HG02870 (cell line): ENCODE measurements at regions not wholly inside any gene's neighbourhood (a gene's known extent, or its start where the extent isn't known, plus 50 kb on each side); places are given as distances from the start of the nearest gene placed in this dataset.

Source experiments
- ATAC-seq: cut with Tn5 transposase; IDR thresholded peaks from one replicate; pipeline ENCODE4 v1.9.1; 2021; ENCODE audit warnings: mild to moderate bottlenecking, moderate library complexity; ENCODE audit not compliant: unreplicated experiment

DNA sequence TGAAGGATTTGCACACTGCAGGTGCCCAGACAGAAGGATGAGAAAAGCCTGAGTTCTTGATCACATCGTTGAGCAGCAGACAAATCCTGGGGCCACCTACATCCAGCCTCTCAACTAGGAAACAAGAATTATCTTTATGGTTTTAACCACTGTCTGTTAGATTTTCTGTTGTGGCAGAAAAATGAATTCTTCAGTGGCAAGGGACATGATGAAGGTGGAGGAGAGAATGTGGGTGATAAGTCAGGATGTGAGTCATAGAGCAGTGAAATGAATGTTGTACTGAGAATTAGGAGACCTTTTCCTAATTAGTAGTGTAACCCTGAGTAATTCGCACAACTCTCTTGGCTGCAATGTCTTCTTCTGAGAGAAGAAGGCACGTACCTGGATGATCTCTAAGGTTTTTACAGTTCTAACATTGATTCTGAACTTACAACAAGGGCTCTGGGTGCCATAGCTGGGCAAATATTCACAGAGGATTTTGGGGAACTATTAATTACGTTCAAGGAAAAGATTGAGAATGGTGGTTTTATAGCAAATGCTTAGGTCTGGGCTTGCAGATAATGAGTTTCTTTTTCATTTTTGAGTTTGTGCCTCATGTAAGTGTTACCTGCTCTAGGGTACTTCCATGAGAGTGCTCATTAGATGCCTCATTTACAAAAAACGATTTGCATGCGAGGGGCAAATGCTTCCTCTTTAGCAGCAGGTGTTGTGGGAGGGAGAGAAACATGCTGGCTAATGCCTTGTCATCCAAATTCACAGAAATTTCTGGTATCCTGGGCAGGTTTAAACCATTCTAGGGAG is 111.0 kb upstream of the KL start:
- ATAC-seq, result peak; percentile 79

- ATAC-seq, result peak; percentile 14
Observed at GRCh38 chr13:32905864-32906180, 110.4 kb upstream of the KL start.

DNA sequence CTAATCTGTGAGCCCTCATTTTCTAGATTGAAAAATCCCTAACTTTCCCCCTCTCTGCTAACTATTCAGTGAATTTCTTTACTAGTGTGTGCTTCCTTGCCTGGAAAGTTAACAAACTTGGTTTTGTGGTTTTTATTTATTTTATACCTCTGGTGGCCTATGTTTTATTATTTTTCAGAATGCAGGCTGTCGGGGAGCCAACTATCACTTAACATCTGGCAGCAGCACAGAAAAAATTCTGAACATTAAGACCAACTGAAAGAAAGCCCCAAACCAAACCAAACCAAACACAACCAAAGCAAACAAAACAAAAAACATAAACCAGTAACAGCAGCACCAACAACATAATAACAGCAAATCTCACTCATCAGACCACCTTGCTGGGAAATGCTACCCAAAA is 109.0 kb upstream of the KL start:
- no peak for ATAC-seq

DNA sequence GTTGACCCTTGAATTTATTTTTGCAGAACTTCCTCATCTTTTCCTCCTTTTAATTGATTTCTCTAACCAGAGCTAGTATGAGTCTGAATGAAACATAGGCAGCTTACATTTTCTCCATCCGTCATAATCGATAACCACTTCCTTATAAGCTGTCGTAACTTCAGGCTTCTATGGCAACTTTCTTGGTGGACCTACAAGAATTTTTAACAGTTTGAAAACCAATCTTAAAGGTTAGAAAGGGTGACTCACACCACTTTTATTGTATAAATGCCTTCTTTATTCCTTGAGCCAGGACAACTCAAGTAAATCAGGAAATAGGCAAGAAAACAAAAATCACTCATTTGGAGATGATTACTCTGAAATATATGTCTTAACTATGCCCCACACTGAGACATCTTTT is 105.7 kb upstream of the KL start:
- ATAC-seq, result no peak

DNA sequence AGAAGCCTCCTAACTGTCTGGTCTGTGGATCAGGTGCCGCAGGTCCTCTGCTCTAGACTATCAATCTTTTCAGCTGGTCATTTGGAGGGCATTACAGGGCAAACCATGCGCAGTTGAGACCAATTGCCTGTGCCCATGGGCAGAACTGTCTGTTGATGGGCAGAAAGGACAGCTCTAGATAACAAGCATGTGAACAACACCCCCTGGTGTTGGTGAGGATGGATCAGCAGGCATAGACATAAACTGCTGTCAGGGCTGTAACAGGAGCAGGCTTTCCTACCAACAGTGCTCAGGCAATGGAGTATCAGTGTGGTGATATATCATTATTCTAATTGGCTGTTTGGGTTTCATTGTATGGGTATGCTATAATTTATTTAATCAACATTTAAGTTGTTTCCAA is 104.7 kb upstream of the KL start:
- ATAC-seq, result peak; percentile 89

DNA sequence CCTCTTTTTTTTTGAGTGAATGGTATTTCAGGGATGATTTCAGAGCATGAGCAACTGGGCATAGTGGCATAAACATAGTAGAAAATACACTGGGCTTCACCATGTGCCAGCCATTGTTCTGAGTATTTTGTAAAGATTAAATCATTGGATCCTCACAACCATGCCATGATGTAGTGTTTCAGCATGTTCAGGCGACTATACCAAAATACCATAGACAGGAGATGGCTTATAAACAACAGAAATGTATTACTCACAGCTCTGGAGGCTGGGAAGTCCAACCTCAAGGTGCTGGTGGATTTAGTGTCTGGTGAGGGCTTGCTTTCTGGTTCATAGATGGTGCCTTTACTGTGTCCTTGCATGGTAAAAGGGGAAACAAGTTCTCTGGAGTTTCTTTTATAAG is 101.5 kb upstream of the KL start:
- ATAC-seq, result no peak

DNA sequence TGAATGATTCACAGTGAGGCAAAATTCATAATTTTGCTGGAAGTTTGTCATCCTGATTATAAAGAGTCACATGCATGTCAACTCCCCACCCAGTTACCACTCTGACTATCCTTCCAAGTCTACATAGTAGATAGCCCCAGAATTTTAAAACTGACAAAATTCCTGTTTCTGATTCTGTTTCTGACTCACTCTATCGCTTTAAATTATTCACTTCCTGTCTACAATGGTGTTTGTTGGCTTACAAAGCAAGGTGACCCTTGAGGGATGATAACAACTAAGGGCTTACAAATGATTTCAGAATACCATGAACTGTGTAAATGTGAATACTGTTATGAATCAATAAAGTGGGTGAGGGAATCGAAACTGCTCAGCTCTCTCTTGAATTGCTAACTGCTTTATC is 98.7 kb upstream of the KL start:
- ATAC-seq, result peak; percentile 69

- no peak for ATAC-seq
Observed at GRCh38 chr13:32923725-32924124, 92.5 kb upstream of the KL start.

DNA sequence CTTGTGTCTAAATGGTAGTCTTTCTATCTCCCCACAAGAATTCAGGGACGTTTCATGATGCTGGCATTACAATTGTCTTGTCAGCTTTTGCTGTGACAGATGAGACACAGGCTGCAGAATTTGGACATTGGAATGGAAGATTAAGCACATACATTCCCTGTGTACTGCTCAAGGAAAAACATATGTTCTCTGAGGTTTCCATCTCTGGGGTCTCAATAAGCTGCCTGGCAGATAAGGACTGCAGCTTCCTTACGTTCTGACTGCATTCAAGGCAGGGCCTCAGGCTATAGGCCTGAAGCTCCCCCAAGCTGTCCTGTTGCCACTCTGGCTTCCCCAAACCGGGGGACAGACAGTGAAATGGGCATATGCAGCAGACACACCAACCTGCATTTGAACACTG is 91.3 kb upstream of the KL start:
- no peak for ATAC-seq

DNA sequence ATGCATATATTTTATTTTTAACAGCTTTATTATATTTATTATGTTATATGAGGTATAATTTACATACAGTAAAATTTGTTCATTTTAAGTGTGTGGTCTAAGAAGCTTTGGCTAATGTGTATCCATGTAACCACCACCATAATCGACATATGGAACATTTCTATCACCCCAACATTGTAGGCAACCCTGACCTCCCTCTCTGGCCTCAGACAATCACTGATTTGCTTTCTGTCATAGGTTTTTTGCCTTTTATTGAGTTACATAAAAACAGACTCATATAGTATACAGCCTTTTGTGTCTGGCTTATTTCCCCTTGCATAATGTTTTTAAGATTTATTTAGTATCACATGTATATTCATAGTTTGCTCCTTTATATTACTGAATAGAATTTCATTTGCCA is 90.7 kb upstream of the KL start:
- no peak for ATAC-seq

- ATAC-seq, result no peak
Observed at GRCh38 chr13:32932376-32932775, 83.8 kb upstream of the KL start.

DNA sequence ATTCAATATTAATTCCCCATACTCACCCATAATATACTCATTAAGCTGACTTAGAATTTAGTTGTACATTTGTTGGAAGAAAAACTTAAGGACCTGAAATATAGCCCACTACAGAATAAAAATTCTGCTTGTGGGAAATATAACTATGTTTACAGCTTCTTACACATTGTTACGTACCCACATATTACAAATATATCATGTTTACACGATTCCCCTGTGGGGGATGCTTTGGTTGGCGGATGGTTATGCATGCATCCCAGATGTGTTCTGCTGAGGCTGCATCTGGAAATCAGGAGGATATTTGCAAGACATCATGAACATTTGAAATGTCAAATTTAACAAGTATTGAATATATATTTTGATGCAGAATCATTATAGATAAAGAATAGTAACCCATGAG is 79.5 kb upstream of the KL start:
- no peak for ATAC-seq

- no peak for ATAC-seq
Observed at GRCh38 chr13:32938314-32938713, 77.9 kb upstream of the KL start.

- no peak for ATAC-seq
Observed at GRCh38 chr13:32938907-32939306, 77.3 kb upstream of the KL start.

DNA sequence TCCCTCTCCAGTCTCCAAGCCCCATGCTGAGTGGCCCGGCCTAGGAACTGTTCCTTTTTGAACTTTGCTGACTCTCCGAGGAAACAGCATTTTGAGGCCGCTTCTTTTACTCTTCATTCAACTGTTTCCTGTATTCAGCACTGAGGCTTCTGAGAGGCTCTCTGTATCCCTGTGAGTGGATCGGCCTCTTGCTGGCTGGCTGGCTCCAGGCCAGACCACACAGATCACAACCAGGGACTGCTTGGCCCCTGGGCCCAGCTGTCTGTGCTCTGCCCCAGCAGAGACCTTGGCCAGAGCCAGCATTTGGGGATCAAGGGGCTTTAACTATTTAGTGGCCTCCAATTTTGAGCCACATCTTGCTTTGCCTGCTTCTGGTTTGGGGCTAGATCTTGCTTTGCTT is 75.6 kb upstream of the KL start:
- ATAC-seq, result no peak

- peak; percentile 50 for ATAC-seq
Observed at GRCh38 chr13:32941368-32941767, 74.9 kb upstream of the KL start.

GRCh38 chr13:32946558-32946957 is 69.7 kb upstream of the KL start:
- ATAC-seq, result no peak

- ATAC-seq, result no peak
Observed at GRCh38 chr13:32947411-32948276, 68.6 kb upstream of the KL start.

DNA sequence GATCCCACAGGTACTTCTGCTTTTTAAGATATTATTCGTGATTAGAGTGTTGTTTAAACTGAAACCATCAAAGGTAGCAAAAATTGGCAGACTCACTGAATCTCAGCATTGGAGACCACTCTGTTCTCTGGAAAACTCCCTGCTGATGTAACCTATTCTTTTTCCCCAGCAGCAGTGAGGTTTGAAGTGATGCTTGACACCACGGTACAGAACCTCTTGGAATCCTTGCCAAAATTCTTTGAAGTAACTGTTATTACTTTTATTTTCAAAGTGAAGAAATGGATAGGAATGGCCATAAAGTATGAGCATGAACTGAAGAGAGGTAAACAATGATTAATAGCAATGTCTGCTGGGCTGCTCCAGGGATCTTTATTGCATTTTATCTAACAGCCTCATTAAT is 66.4 kb upstream of the KL start:
- no peak for ATAC-seq

- no peak for ATAC-seq
Observed at GRCh38 chr13:32951580-32951979, 64.6 kb upstream of the KL start.

GRCh38 chr13:32955881-32956594 is 60.2 kb upstream of the KL start:
- no peak for ATAC-seq

DNA sequence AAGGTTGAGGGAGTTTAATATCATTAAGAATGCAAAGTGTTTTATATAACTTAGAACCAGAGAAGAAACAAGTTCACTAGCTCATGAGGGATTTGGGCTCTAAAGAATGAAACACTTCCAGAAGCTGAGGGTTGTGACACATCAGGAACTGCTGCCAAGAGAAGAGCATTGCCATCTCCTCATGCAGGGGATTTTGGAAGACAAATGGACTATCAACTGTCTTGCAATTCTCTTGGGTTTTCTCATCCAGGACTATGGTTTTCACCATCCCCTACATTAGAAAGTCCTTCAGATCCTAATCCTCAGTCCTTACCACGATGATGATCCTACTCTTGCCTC is 59.7 kb upstream of the KL start:
- ATAC-seq, result no peak
